ENCODE measurements at regions not wholly inside any gene's neighbourhood (a gene's known extent, or its start where the extent isn't known, plus 50 kb on each side); places are given as distances from the start of the nearest gene placed in this dataset.

- Mint-ChIP-seq H3K27me3 (ENCODE audit: low read depth in 3 of 3) (peaks cover 4 to 9% (median 8%) of the 10 kb centered on the region in 3 donors), H3K4me1 (peaks cover 72% of the 10 kb centered on the region), H3K4me3 (peak overlapping the region in 1 of 2 donors; percentile 43), H3K9me3 (peaks cover 0 to 7% (median 0%) of the 10 kb centered on the region in 7 donors), H3K27ac (peak overlapping the region in 5 of 7 donors; percentile 55 to 93 (median 85)), H3K36me3 (peaks cover 13 to 14% of the 10 kb centered on the region in 2 donors)
- no peak overlapping the region for H3K4me2 ChIP-seq (replicated peaks; ENCODE audit: extremely low read depth, low read length, poor library complexity, severe bottlenecking)
- no peaks in the 10 kb centered on the region for H3K9me3 ChIP-seq (replicated peaks in 1 of 2; ENCODE audit: control insufficient read depth in 1 of 2, insufficient read depth in 1 of 2, low read length in 2 of 2)
- no peaks in the 10 kb centered on the region for H4K20me1 ChIP-seq (ENCODE audit: insufficient read depth, low read length)
- no peak for TF ChIP-seq CTCF (IDR thresholded peaks at IDR 0.05)
- no peak overlapping the region for H2AFZ ChIP-seq (ENCODE audit: insufficient read depth, low read depth, low read length, poor library complexity, severe bottlenecking)
- DNase-seq = no peak
- H3K4me3 ChIP-seq (replicated peaks in 1 of 3; ENCODE audit: low read depth in 2 of 3, low read length in 3 of 3) = peak overlapping the region in 1 of 3 experiments; percentile 41
- H3K79me2 ChIP-seq (ENCODE audit: insufficient read depth, low read length) = no peaks in the 10 kb centered on the region
- H3K4me1 ChIP-seq (ENCODE audit: control insufficient read depth in 1 of 2, insufficient read depth in 2 of 2, low read length in 2 of 2) = peaks cover 62 to 87% of the 10 kb centered on the region in 2 donors
- H3K27ac ChIP-seq (ENCODE audit: low read depth in 1 of 2, low read length in 2 of 2) = no peak overlapping the region
- intact Hi-C loops (cut with micrococcal nuclease) = loop anchor here (5.0 to 10.0 kb wide), 4 partner anchors 68 to 288 kb away; partner anchors contain the start of gene HLX (in 1 of the 2)
- no peak overlapping the region for H3K9ac ChIP-seq (ENCODE audit: insufficient read depth, low read length, poor library complexity, severe bottlenecking)
- H3K27me3 ChIP-seq (ENCODE audit: control insufficient read depth in 2 of 2, insufficient read depth in 2 of 2, low read length in 2 of 2) = peaks cover 0 to 6% of the 10 kb centered on the region in 2 donors
- 87% methylated on average over 3 of the region's 4 CpGs for WGBS (ENCODE audit: insufficient coverage)
- no peaks in the 10 kb centered on the region for H3K36me3 ChIP-seq (replicated peaks in 1 of 2; ENCODE audit: control insufficient read depth in 1 of 2, insufficient read depth in 2 of 2, low read length in 2 of 2)
Measured at GRCh38 chr1:221164951-221165838, 286.0 kb downstream of the HLX start.

GRCh38 chr1:221165839-221166500 lies 286.7 kb downstream of the HLX start:
- peaks cover 64 to 88% of the 10 kb centered on the region in 2 donors for H3K4me1 ChIP-seq (ENCODE audit: control insufficient read depth in 1 of 2, insufficient read depth in 2 of 2, low read length in 2 of 2)
- Mint-ChIP-seq H3K27me3 (ENCODE audit: low read depth in 3 of 3) (peaks cover 4 to 9% (median 6%) of the 10 kb centered on the region in 3 donors), H3K4me1 (peaks cover 73% of the 10 kb centered on the region), H3K4me3 (peak overlapping the region in 1 of 2 donors; percentile 81), H3K36me3 (peaks cover 13 to 16% of the 10 kb centered on the region in 2 donors), H3K9me3 (peaks cover 0 to 7% (median 0%) of the 10 kb centered on the region in 7 donors), H3K27ac (peak overlapping the region; percentile 76 to 95 (median 92))
- WGBS (ENCODE audit: insufficient coverage) = 63% methylated on average over 3 of the region's 7 CpGs
- no peak overlapping the region for H3K9ac ChIP-seq (ENCODE audit: insufficient read depth, low read length, poor library complexity, severe bottlenecking)
- H3K27me3 ChIP-seq (ENCODE audit: control insufficient read depth in 2 of 2, insufficient read depth in 2 of 2, low read length in 2 of 2) = peaks cover 0 to 6% of the 10 kb centered on the region in 2 donors
- peak overlapping the region in 1 of 2 donors; percentile 62 for H3K27ac ChIP-seq (ENCODE audit: low read depth in 1 of 2, low read length in 2 of 2)
- TF ChIP-seq CTCF (IDR thresholded peaks at IDR 0.05) = no peak
- H2AFZ ChIP-seq (ENCODE audit: insufficient read depth, low read depth, low read length, poor library complexity, severe bottlenecking) = no peak overlapping the region
- H3K4me2 ChIP-seq (replicated peaks; ENCODE audit: extremely low read depth, low read length, poor library complexity, severe bottlenecking) = peak overlapping the region; percentile 71
- no peaks in the 10 kb centered on the region for H3K9me3 ChIP-seq (replicated peaks in 1 of 2; ENCODE audit: control insufficient read depth in 1 of 2, insufficient read depth in 1 of 2, low read length in 2 of 2)
- H3K36me3 ChIP-seq (replicated peaks in 1 of 2; ENCODE audit: control insufficient read depth in 1 of 2, insufficient read depth in 2 of 2, low read length in 2 of 2) = no peaks in the 10 kb centered on the region
- H3K4me3 ChIP-seq (replicated peaks in 1 of 3; ENCODE audit: low read depth in 2 of 3, low read length in 3 of 3) = peak overlapping the region in 1 of 3 experiments; percentile 41
- H4K20me1 ChIP-seq (ENCODE audit: insufficient read depth, low read length) = no peaks in the 10 kb centered on the region
- intact Hi-C loops (cut with micrococcal nuclease) = loop anchor here (5.0 to 10.0 kb wide), 4 partner anchors 69 to 289 kb away; partner anchors contain the start of gene HLX (in 1 of the 2)
- DNase-seq = peak in 1 of 3 donors; percentile 12
- no peaks in the 10 kb centered on the region for H3K79me2 ChIP-seq (ENCODE audit: insufficient read depth, low read length)

All from CD14-positive monocyte (primary cell).